GM12878 (cell line): ENCODE measurements at regions not wholly inside any gene's neighbourhood (a gene's known extent, or its start where the extent isn't known, plus 50 kb on each side); places are given as distances from the start of the nearest gene placed in this dataset.

Source experiments
- ATF7 ChIP-seq: fragments of 450-650 bp; IDR thresholded peaks from 2 replicates; pipeline ENCODE4 v1.6.1; 2016; ENCODE audit warnings: low read depth, mild to moderate bottlenecking
- CBX3 ChIP-seq: fragments of 200-600 bp; sonication (generic); IDR thresholded peaks from 2 replicates; pipeline ENCODE4 v1.6.1; 2016; ENCODE audit warnings: low read depth, borderline replicate concordance
- E2F4 ChIP-seq: IDR thresholded peaks from 2 replicates; pipeline ENCODE4 v1.6.1; 2012; ENCODE audit warnings: low read depth, low read length, improper control_type of control experiment
- E2F8 ChIP-seq: fragments of 450-650 bp; IDR thresholded peaks from 2 replicates; pipeline ENCODE4 v1.6.1; 2018; ENCODE audit warnings: mild to moderate bottlenecking, low read depth, moderate library complexity; ENCODE audit not compliant: partially characterized antibody
- E4F1 ChIP-seq: fragments of 450-650 bp; IDR thresholded peaks from 2 replicates; pipeline ENCODE4 v1.6.1; 2018; ENCODE audit warnings: borderline replicate concordance, mild to moderate bottlenecking; ENCODE audit not compliant: partially characterized antibody
- EGR1 ChIP-seq, 2 experiments: IDR thresholded peaks; 1 replicate in 1 of 2; 2 replicates in 1 of 2; pipeline ENCODE4 v1.6.1; 2011 to 2012; ENCODE audit warnings: low read depth in 2 of 2, low read length in 2 of 2, borderline replicate concordance in 1 of 2, mild to moderate bottlenecking in 1 of 2, moderate library complexity in 1 of 2
- HDGF ChIP-seq: fragments of 450-650 bp; IDR thresholded peaks from 2 replicates; pipeline ENCODE4 v1.6.1; 2016; ENCODE audit warnings: antibody characterized with exemption
- LARP7 ChIP-seq: fragments of 450-650 bp; IDR thresholded peaks from 2 replicates; pipeline ENCODE4 v1.6.1; 2017; ENCODE audit warnings: mild to moderate bottlenecking
- MTA3 ChIP-seq: IDR thresholded peaks from 2 replicates; pipeline ENCODE4 v1.6.1; 2012; ENCODE audit warnings: low read length, inconsistent platforms, borderline replicate concordance
- PKNOX1 ChIP-seq: fragments of 450-650 bp; IDR thresholded peaks from 2 replicates; pipeline ENCODE4 v1.6.1; 2016; ENCODE audit warnings: mild to moderate bottlenecking
- SIX5 ChIP-seq: IDR thresholded peaks from 2 replicates; pipeline ENCODE4 v1.6.1; 2011; ENCODE audit warnings: mild to moderate bottlenecking, low read depth, low read length, moderate library complexity; ENCODE audit not compliant: severe bottlenecking
- SP1 ChIP-seq: IDR thresholded peaks from one replicate; pipeline ENCODE4 v1.6.1; 2011; ENCODE audit warnings: low read depth, low read length
- SRF ChIP-seq, 2 experiments: IDR thresholded peaks; 2 replicates each; pipeline ENCODE4 v1.6.1; 2011; ENCODE audit warnings: low read depth in 2 of 2, low read length in 2 of 2, mild to moderate bottlenecking in 1 of 2, moderate library complexity in 1 of 2
- ZNF217 ChIP-seq: fragments of 450-650 bp; IDR thresholded peaks from 2 replicates; pipeline ENCODE4 v1.6.1; 2017; ENCODE audit warnings: antibody characterized with exemption, mild to moderate bottlenecking
- ZNF687 ChIP-seq: fragments of 450-650 bp; IDR thresholded peaks from 2 replicates; pipeline ENCODE4 v1.6.1; 2017; ENCODE audit warnings: mild to moderate bottlenecking, moderate library complexity

- TF ChIP-seq E4F1 (no peak), LARP7 (no peak), EGR1 (IDR thresholded peaks at IDR 0.05; ENCODE audit: borderline replicate concordance in 1 of 2, low read depth in 2 of 2, low read length in 2 of 2) (no peak), SRF (IDR thresholded peaks at IDR 0.05; ENCODE audit: low read depth in 2 of 2, low read length in 2 of 2) (no peak), E2F4 (no peak), SIX5 (no peak), MTA3 (no peak), SP1 (no peak), ZNF687 (no peak), E2F8 (no peak), HDGF (no peak), ATF7 (0 out of 2 replicates have a peak, but pooled peaks have one; percentile 36), ZNF217 (no peak), PKNOX1 (no peak), CBX3 (no peak)
These were observed 71.2 kb downstream of the ARRDC3 start (continued) for GRCh38 chr5:91311697-91312501.
